ENCODE measurements at regions not wholly inside any gene's neighbourhood (a gene's known extent, or its start where the extent isn't known, plus 50 kb on each side); places are given as distances from the start of the nearest gene placed in this dataset.

DNA sequence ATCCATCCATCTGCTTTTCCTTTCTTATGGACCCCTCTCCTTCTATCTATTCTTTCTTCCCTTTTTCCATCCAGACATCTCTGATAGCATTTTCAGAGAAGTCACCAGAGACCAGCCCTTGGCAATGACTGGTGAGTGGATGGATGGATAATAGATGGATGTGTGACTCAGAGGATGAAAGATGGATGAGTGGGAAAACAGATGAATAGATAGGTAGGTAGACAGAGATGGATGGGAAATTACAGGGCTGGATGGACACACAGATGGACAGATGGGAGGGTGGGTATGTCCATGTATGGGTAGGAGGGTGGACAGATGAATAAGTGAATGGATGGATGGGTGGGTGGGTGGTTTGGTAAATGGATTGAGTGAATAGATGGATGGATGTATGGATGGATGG lies 101.0 kb downstream of the LITAF start:
- TF ChIP-seq, protein P1, sequence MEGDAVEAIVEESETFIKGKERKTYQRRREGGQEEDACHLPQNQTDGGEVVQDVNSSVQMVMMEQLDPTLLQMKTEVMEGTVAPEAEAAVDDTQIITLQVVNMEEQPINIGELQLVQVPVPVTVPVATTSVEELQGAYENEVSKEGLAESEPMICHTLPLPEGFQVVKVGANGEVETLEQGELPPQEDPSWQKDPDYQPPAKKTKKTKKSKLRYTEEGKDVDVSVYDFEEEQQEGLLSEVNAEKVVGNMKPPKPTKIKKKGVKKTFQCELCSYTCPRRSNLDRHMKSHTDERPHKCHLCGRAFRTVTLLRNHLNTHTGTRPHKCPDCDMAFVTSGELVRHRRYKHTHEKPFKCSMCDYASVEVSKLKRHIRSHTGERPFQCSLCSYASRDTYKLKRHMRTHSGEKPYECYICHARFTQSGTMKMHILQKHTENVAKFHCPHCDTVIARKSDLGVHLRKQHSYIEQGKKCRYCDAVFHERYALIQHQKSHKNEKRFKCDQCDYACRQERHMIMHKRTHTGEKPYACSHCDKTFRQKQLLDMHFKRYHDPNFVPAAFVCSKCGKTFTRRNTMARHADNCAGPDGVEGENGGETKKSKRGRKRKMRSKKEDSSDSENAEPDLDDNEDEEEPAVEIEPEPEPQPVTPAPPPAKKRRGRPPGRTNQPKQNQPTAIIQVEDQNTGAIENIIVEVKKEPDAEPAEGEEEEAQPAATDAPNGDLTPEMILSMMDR (IDR thresholded peaks at IDR 0.05; ENCODE audit: low read depth, low read length), result no peak
- no peak overlapping the region for H3K4me3 ChIP-seq (replicated peaks in 1 of 2; ENCODE audit: low read depth in 2 of 2, low read length in 2 of 2)
- DNase-seq (ENCODE audit: low read depth in 2 of 2), result no peak

DNA sequence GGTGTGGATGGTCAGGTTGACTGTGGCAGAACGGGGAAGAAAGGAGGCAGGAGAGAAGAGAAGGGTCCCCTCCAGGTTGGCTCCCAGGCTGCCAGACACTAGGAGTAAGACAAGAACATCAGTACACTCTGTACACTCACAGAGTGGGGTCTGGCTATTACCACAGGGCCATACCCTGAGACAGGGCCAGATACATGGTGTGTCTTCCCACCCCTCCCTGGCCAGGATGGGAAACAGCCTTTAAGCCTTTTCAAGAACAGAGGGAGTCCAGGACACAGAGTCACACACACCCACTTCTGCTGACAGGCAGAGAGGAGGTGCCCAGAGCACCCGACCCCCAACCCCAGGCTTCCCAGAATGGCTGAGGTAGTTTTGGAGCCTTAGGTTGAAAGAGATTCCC lies 99.4 kb downstream of the LITAF start:
- DNase-seq (ENCODE audit: low read depth in 2 of 2), result no peak
- TF ChIP-seq, protein P1 (IDR thresholded peaks at IDR 0.05; ENCODE audit: low read depth, low read length), result no peak

DNA sequence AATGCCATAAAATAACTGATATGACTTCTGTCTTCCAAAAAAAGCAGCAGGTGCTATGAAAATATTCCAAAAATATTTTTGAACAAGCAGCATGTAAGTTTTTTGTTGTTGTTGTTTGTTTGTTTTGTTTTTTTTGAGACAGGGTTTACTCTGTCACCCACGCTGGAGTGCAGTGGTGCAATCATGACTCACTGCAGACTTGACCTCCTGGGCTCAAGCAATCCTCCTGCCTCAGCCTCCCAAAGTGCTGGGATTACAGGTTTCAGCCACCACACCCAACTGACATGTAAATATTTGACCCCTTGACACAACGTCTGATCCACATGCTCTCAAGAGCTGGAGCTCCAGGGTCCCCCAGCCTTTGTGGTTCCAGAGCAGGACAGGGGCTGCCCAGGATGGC lies 98.4 kb downstream of the LITAF start:
- TF ChIP-seq, protein P1 (IDR thresholded peaks at IDR 0.05; ENCODE audit: low read depth, low read length), result no peak
- DNase-seq (ENCODE audit: low read depth in 2 of 2), result no peak
- no peak overlapping the region for H3K4me3 ChIP-seq (replicated peaks in 1 of 2; ENCODE audit: low read depth in 2 of 2, low read length in 2 of 2)

More for the DNA sequence above, 99.4 kb downstream of the LITAF start:
- no peak overlapping the region for H3K4me3 ChIP-seq (replicated peaks in 1 of 2; ENCODE audit: low read depth in 2 of 2, low read length in 2 of 2)

DNA sequence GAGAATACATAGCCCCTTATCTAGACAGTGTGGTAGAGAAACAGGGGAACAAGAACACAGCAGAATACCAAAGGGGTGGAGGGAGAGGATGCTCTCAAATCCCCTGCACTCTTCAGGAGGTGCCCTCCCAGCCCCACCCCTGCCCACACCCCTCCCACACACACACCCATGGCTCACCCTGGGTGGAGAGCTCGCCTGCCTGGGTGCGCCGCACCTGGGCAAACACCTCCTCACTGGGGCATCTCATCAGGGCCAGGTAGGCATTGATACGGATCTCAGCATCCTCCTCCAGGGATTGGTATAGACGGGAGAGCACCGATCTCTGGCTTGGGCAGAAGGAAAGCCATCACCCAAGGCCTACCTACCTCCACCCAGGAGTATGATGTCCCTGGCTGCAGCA lies 95.2 kb downstream of the LITAF start:
- no peak for DNase-seq (ENCODE audit: low read depth in 2 of 2)
- H3K4me3 ChIP-seq (replicated peaks in 1 of 2; ENCODE audit: low read depth in 2 of 2, low read length in 2 of 2), result no peak overlapping the region
- TF ChIP-seq, protein P1 (IDR thresholded peaks at IDR 0.05; ENCODE audit: low read depth, low read length), result no peak

DNA sequence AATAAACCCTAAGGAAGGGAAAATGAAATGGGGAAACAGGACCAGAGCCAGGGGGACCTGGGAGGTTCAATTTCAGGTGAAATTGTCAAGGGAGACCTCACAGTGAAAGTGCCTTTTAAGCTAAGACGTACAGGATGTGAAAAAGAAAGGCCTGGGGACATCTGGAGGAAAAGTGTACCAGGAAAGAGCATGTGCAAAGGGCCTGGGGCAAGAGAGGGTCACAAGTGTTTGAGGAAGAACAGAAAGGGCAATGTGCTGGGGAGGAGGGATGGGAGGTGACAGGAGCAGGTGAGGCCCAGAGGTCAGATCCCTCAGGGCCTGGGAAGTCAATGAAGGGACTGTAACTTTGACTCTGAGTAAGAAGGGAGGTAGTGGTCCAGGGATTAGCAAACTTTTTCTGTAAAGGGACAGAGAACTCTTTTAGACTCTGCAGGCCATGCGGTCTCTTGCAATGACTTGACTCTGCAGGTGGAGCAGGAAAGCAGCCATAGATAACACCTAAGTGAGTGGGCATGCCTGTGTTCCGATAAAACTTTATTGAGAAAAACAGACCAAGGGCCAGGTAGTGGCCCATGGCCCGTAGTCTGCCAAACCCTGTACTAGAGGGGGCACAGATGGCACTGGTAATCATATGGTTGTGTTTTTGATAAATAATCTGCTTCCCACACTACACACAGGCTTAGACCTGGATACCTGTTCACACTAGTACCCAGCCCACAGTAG lies 93.8 kb downstream of the LITAF start:
- TF ChIP-seq, protein P1 (IDR thresholded peaks at IDR 0.05; ENCODE audit: low read depth, low read length), result no peak
- no peak for DNase-seq (ENCODE audit: low read depth in 2 of 2)

DNA sequence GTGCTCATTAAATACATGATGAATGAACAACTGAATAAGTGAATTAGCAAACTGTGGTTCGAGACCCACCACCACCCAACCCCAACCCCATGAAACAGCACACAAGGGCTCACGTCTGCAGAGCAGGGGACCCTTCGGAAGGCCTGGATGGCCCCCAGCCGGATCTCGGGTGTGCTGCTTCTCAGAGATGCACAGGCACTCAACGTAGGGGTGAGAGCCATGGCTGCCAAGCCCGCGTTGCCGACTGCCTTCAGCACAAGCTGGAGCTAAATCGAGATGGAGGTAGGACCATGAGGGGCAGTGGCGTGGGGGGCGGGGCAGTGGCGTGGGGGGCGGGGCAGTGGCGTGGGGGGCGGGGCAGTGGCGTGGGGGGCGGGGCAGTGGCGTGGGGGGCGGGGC lies 93.2 kb downstream of the LITAF start:
- no peak for DNase-seq (ENCODE audit: low read depth in 2 of 2)
- TF ChIP-seq, protein P1 (IDR thresholded peaks at IDR 0.05; ENCODE audit: low read depth, low read length), result no peak
- no peak overlapping the region for H3K4me3 ChIP-seq (replicated peaks in 1 of 2; ENCODE audit: low read depth in 2 of 2, low read length in 2 of 2)

More for the DNA sequence above, 93.8 kb downstream of the LITAF start:
- no peak overlapping the region for H3K4me3 ChIP-seq (replicated peaks in 1 of 2; ENCODE audit: low read depth in 2 of 2, low read length in 2 of 2)

DNA sequence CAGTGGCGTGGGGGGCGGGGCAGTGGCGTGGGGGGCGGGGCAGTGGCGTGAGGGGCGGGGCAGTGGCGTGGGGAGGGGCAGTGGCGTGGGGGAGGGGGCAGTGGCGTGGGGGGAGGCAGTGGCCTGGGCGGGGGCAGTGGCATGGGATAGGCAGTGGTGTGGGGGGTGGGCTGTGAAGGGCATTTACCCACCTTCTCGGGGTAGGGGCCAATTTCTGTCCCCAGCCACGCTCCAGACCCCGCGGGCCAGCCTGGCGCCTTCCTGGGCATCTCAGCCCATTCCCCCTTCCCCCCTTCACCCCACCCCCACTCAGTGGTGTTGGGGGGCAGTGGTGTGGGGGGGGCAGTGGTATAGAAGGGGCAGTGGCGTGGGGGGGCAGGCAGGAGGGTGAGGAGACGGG lies 92.7 kb downstream of the LITAF start:
- no peak overlapping the region for H3K4me3 ChIP-seq (replicated peaks in 1 of 2; ENCODE audit: low read depth in 2 of 2, low read length in 2 of 2)
- DNase-seq (ENCODE audit: low read depth in 2 of 2), result no peak
- TF ChIP-seq, protein P1 (IDR thresholded peaks at IDR 0.05; ENCODE audit: low read depth, low read length), result no peak

All from cardiac fibroblast (primary cell).